ENCODE measurements at regions not wholly inside any gene's neighbourhood (a gene's known extent, or its start where the extent isn't known, plus 50 kb on each side); places are given as distances from the start of the nearest gene placed in this dataset.

DNA sequence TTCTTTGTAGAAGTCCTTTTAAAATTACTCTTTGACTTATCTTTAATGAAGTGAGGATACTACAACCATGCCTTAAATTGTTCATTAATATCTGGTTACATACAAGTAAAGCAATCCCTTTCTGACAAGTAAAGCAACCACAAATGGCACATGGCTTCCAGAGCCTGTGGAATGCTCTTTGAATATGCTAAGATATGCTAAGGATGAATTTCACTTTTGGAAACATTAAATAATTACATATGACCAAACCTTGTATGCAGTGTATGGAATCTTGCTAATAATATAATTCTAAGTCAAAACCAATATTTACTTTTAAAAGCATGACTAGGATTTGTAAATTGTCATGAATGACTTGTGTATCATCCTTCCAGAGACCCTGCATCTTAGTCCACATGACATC is 1711.2 kb upstream of the CELF4 start:
- TF ChIP-seq, protein P1, sequence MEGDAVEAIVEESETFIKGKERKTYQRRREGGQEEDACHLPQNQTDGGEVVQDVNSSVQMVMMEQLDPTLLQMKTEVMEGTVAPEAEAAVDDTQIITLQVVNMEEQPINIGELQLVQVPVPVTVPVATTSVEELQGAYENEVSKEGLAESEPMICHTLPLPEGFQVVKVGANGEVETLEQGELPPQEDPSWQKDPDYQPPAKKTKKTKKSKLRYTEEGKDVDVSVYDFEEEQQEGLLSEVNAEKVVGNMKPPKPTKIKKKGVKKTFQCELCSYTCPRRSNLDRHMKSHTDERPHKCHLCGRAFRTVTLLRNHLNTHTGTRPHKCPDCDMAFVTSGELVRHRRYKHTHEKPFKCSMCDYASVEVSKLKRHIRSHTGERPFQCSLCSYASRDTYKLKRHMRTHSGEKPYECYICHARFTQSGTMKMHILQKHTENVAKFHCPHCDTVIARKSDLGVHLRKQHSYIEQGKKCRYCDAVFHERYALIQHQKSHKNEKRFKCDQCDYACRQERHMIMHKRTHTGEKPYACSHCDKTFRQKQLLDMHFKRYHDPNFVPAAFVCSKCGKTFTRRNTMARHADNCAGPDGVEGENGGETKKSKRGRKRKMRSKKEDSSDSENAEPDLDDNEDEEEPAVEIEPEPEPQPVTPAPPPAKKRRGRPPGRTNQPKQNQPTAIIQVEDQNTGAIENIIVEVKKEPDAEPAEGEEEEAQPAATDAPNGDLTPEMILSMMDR (IDR thresholded peaks at IDR 0.05; ENCODE audit: low read depth, low read length, missing input control), result no peak
- TF ChIP-seq GABPA (IDR thresholded peaks at IDR 0.05 in 1 of 2, conservative IDR thresholded peaks at IDR 0.05 in 1 of 2) (no peak), JUND (IDR thresholded peaks at IDR 0.05) (no peak), RAD21 (IDR thresholded peaks at IDR 0.05) (no peak), SP1 (IDR thresholded peaks at IDR 0.05) (no peak), YY1 (IDR thresholded peaks at IDR 0.05) (no peak)
- TF ChIP-seq, protein P2, sequence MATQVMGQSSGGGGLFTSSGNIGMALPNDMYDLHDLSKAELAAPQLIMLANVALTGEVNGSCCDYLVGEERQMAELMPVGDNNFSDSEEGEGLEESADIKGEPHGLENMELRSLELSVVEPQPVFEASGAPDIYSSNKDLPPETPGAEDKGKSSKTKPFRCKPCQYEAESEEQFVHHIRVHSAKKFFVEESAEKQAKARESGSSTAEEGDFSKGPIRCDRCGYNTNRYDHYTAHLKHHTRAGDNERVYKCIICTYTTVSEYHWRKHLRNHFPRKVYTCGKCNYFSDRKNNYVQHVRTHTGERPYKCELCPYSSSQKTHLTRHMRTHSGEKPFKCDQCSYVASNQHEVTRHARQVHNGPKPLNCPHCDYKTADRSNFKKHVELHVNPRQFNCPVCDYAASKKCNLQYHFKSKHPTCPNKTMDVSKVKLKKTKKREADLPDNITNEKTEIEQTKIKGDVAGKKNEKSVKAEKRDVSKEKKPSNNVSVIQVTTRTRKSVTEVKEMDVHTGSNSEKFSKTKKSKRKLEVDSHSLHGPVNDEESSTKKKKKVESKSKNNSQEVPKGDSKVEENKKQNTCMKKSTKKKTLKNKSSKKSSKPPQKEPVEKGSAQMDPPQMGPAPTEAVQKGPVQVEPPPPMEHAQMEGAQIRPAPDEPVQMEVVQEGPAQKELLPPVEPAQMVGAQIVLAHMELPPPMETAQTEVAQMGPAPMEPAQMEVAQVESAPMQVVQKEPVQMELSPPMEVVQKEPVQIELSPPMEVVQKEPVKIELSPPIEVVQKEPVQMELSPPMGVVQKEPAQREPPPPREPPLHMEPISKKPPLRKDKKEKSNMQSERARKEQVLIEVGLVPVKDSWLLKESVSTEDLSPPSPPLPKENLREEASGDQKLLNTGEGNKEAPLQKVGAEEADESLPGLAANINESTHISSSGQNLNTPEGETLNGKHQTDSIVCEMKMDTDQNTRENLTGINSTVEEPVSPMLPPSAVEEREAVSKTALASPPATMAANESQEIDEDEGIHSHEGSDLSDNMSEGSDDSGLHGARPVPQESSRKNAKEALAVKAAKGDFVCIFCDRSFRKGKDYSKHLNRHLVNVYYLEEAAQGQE (IDR thresholded peaks at IDR 0.05), result no peak

Data from liver (tissue), 3 donors.